ENCODE measurements at regions not wholly inside any gene's neighbourhood (a gene's known extent, or its start where the extent isn't known, plus 50 kb on each side); places are given as distances from the start of the nearest gene placed in this dataset.

- Histone ChIP-seq H3K4me1 (ENCODE audit: insufficient read depth, low read length) (no peaks in the 10 kb centered on the region), H3K79me2 (ENCODE audit: low read length) (no peaks in the 10 kb centered on the region), H3K36me3 (ENCODE audit: low read depth, low read length) (no peaks in the 10 kb centered on the region), H4K20me1 (ENCODE audit: low read length) (no peaks in the 10 kb centered on the region), H3K9me3 (ENCODE audit: low read length) (no peaks in the 10 kb centered on the region), H3F3A (ENCODE audit: low read length, unreplicated experiment) (no peaks in the 10 kb centered on the region), H2AFZ (ENCODE audit: low read length) (no peak overlapping the region), H3K4me2 (ENCODE audit: low read length) (no peak overlapping the region), H3K27me3 (ENCODE audit: low read length) (no peaks in the 10 kb centered on the region), H3K27ac (ENCODE audit: low read length) (no peak overlapping the region), H3K9me2 (replicated peaks; ENCODE audit: low read length) (no peaks in the 10 kb centered on the region), H3K4me3 (ENCODE audit: low read length) (no peak overlapping the region), H3K9ac (ENCODE audit: low read length) (no peak overlapping the region)
- TF ChIP-seq EZH2 (IDR thresholded peaks at IDR 0.05; ENCODE audit: low read length, unreplicated experiment) (no peak), CTCF (conservative IDR thresholded peaks at IDR 0.05; ENCODE audit: low read depth, low read length) (no peak), EZH2phosphoT487 (IDR thresholded peaks at IDR 0.05; ENCODE audit: borderline replicate concordance, low read length) (no peak)
- no peak for DNase-seq
- ChIA-PET CTCF (no interaction called here), POLR2A (ENCODE audit: unreplicated experiment) (no interaction called here)
- intact Hi-C loops (cut with micrococcal nuclease) = no loop called here
- BruUV-seq (replicated peaks) = no TSS peak
- no peak for ATAC-seq
These were observed 291.8 kb downstream of the TCERG1L start for GRCh38 chr10:131019696-131020095.

- Histone ChIP-seq H3K27ac (ENCODE audit: low read length) (no peak overlapping the region), H3K4me3 (ENCODE audit: low read length) (no peak overlapping the region), H3K36me3 (ENCODE audit: low read depth, low read length) (no peaks in the 10 kb centered on the region), H3K79me2 (ENCODE audit: low read length) (no peaks in the 10 kb centered on the region), H3K27me3 (ENCODE audit: low read length) (no peaks in the 10 kb centered on the region), H3K9me2 (replicated peaks; ENCODE audit: low read length) (no peaks in the 10 kb centered on the region), H3F3A (ENCODE audit: low read length, unreplicated experiment) (no peaks in the 10 kb centered on the region), H3K9me3 (ENCODE audit: low read length) (no peaks in the 10 kb centered on the region), H2AFZ (ENCODE audit: low read length) (no peak overlapping the region), H3K9ac (ENCODE audit: low read length) (no peak overlapping the region), H3K4me2 (ENCODE audit: low read length) (no peak overlapping the region), H4K20me1 (ENCODE audit: low read length) (no peaks in the 10 kb centered on the region), H3K4me1 (ENCODE audit: insufficient read depth, low read length) (no peaks in the 10 kb centered on the region)
- no peak for TF ChIP-seq EZH2phosphoT487 (IDR thresholded peaks at IDR 0.05; ENCODE audit: borderline replicate concordance, low read length)
- TF ChIP-seq CTCF (conservative IDR thresholded peaks at IDR 0.05; ENCODE audit: low read depth, low read length) = no peak
- TF ChIP-seq EZH2 (IDR thresholded peaks at IDR 0.05; ENCODE audit: low read length, unreplicated experiment) = no peak
- POLR2A ChIA-PET (ENCODE audit: unreplicated experiment) = no interaction called here
- ATAC-seq = no peak
- DNase-seq = no peak
- CTCF ChIA-PET = no interaction called here
- BruUV-seq (replicated peaks) = no TSS peak
- intact Hi-C loops (cut with micrococcal nuclease) = no loop called here
These were observed 290.7 kb downstream of the TCERG1L start for GRCh38 chr10:131020775-131021174.

- DNase-seq = no peak
- Histone ChIP-seq H3K9me3 (ENCODE audit: low read length) (no peaks in the 10 kb centered on the region), H3K36me3 (ENCODE audit: low read depth, low read length) (no peaks in the 10 kb centered on the region), H3K79me2 (ENCODE audit: low read length) (no peaks in the 10 kb centered on the region), H4K20me1 (ENCODE audit: low read length) (no peaks in the 10 kb centered on the region), H3K9ac (ENCODE audit: low read length) (no peak overlapping the region), H3K27ac (ENCODE audit: low read length) (no peak overlapping the region), H3F3A (ENCODE audit: low read length, unreplicated experiment) (no peaks in the 10 kb centered on the region), H3K4me1 (ENCODE audit: insufficient read depth, low read length) (no peaks in the 10 kb centered on the region), H3K4me3 (ENCODE audit: low read length) (no peak overlapping the region), H2AFZ (ENCODE audit: low read length) (no peak overlapping the region), H3K9me2 (replicated peaks; ENCODE audit: low read length) (no peaks in the 10 kb centered on the region), H3K4me2 (ENCODE audit: low read length) (no peak overlapping the region), H3K27me3 (ENCODE audit: low read length) (no peaks in the 10 kb centered on the region)
- no TSS peak for BruUV-seq (replicated peaks)
- POLR2A ChIA-PET (ENCODE audit: unreplicated experiment) = no interaction called here
- intact Hi-C loops (cut with micrococcal nuclease) = no loop called here
- no peak for TF ChIP-seq CTCF (conservative IDR thresholded peaks at IDR 0.05; ENCODE audit: low read depth, low read length)
- no peak for TF ChIP-seq EZH2phosphoT487 (IDR thresholded peaks at IDR 0.05; ENCODE audit: borderline replicate concordance, low read length)
- TF ChIP-seq EZH2 (IDR thresholded peaks at IDR 0.05; ENCODE audit: low read length, unreplicated experiment) = no peak
- ATAC-seq = no peak
- CTCF ChIA-PET = no interaction called here
These were observed 290.1 kb downstream of the TCERG1L start for GRCh38 chr10:131021246-131021895.
